HCT116 (cell line): ENCODE measurements at regions not wholly inside any gene's neighbourhood (a gene's known extent, or its start where the extent isn't known, plus 50 kb on each side); places are given as distances from the start of the nearest gene placed in this dataset.

Source experiments
- ATAC-seq: fragments of 200-7000 bp; cut with Tn5 transposase; 2 replicates; pipeline ENCODE4 v1.9.1; 2020; ENCODE audit warnings: mild to moderate bottlenecking, moderate library complexity
- BruUV-seq: library from RNA; stranded (reverse); fragments of 400-500 nt; replicated peaks from 2 replicates; lab custom pipeline; 2021; lab: Mats Ljungman, UMichigan
- CTCF ChIA-PET: fragments of 300-600 bp; sonication (Branson Sonifier 250); formaldehyde crosslinking; loops from one replicate; lab custom pipeline; 2021; ENCODE audit warnings: antibody characterized with exemption; lab: Charles Lee
- POLR2A ChIA-PET: fragments of 300-600, 350-600 bp; sonication (Branson Sonifier 250); formaldehyde crosslinking; loops from one replicate; lab custom pipeline; 2021; ENCODE audit warnings: antibody characterized with exemption; lab: Charles Lee
- RAD21 ChIA-PET, 2 experiments: fragments of 300-600 bp; sonication (Branson Sonifier 250); formaldehyde crosslinking; loops; one replicate each; lab custom pipeline; 2023; ENCODE audit warnings: low total read pairs in 2 of 2; ENCODE audit not compliant: uncharacterized antibody in 2 of 2, unreplicated experiment in 2 of 2, low non-redundant PET in 1 of 2; lab: Charles Lee
- DNase-seq: peaks from one replicate; pipeline ENCODE4 v3.0.0-alpha.2; 2010; ENCODE audit warnings: low read depth, low spot score
- H2AFZ ChIP-seq: fragments of 200-600 bp; shearing (Covaris generic), sonication (generic); 2 replicates; pipeline ENCODE4 v1.6.1; 2017; ENCODE audit warnings: low read depth, mixed run types, mixed read lengths, antibody characterized with exemption, low read length; ENCODE audit not compliant: poor library complexity, severe bottlenecking
- H3K27ac ChIP-seq: 2 replicates; pipeline ENCODE4 v1.5.1; 2012; ENCODE audit warnings: low read depth, low read length
- H3K27me3 ChIP-seq: fragments of 200-600 bp; sonication (generic); 2 replicates; pipeline ENCODE4 v1.6.1; 2016; ENCODE audit warnings: mixed run types, low read length, mixed read lengths; ENCODE audit not compliant: insufficient read depth
- H3K36me3 ChIP-seq, 2 experiments: fragments of 200-500 bp in 1 of 2; fragments of 200-600 bp in 1 of 2; sonication (Bioruptor generic) in 1 of 2; sonication (generic) in 1 of 2; 2 replicates each; pipeline versions ENCODE4 v1.5.1 to v1.6.1; 2014 to 2016; ENCODE audit warnings: low read length in 2 of 2, inconsistent platforms in 1 of 2, mixed read lengths in 1 of 2, mixed run types in 1 of 2; ENCODE audit not compliant: insufficient read depth in 2 of 2, control insufficient read depth in 1 of 2
- H3K4me1 ChIP-seq, 2 experiments: fragments of 200-600 bp in 1 of 2; sonication (generic) in 1 of 2; 2 replicates each; pipeline versions ENCODE4 v1.5.1 to v1.6.1; 2012 to 2017; ENCODE audit warnings: low read length in 2 of 2, inconsistent platforms in 1 of 2, mild to moderate bottlenecking in 1 of 2, mixed read lengths in 1 of 2, mixed run types in 1 of 2, moderate library complexity in 1 of 2; ENCODE audit not compliant: insufficient read depth in 2 of 2, control insufficient read depth in 1 of 2
- H3K4me2 ChIP-seq: fragments of 200-600 bp; sonication (generic); 2 replicates; pipeline ENCODE4 v1.6.1; 2017; ENCODE audit warnings: mixed run types, low read length, mixed read lengths
- H3K4me3 ChIP-seq, 2 experiments: fragments of 200-600 bp in 1 of 2; sonication (generic) in 1 of 2; replicated peaks in 1 of 2; 2 replicates each; pipeline ENCODE4 v1.5.1; 2011 to 2016; ENCODE audit warnings: low read length in 2 of 2, control low read depth in 1 of 2, low read depth in 1 of 2, mild to moderate bottlenecking in 1 of 2, mixed read lengths in 1 of 2, mixed run types in 1 of 2
- H3K79me2 ChIP-seq: fragments of 200-600 bp; sonication (generic); 2 replicates; pipeline ENCODE4 v1.6.1; 2017; ENCODE audit warnings: mild to moderate bottlenecking, mixed run types, low read length, moderate library complexity, mixed read lengths; ENCODE audit not compliant: insufficient read depth
- H3K9ac ChIP-seq: fragments of 200-600 bp; sonication (generic); 2 replicates; pipeline ENCODE4 v1.6.1; 2016; ENCODE audit warnings: low read length, mixed read lengths
- H3K9me2 ChIP-seq: fragments of 200-600 bp; sonication (generic), shearing (Covaris generic); 2 replicates; pipeline ENCODE4 v1.6.1; 2017; ENCODE audit warnings: mixed run types, mild to moderate bottlenecking, moderate library complexity; ENCODE audit not compliant: insufficient read depth
- H3K9me3 ChIP-seq, 2 experiments: fragments of 200-500 bp in 1 of 2; fragments of 200-600 bp in 1 of 2; sonication (Bioruptor generic) in 1 of 2; sonication (generic) in 1 of 2; 2 replicates each; pipeline ENCODE4 v1.6.1; 2014 to 2017; ENCODE audit warnings: low read length in 2 of 2, mixed read lengths in 2 of 2, inconsistent platforms in 1 of 2, low read depth in 1 of 2, mild to moderate bottlenecking in 1 of 2, mixed run types in 1 of 2, moderate library complexity in 1 of 2; ENCODE audit not compliant: control insufficient read depth in 1 of 2, insufficient read depth in 1 of 2
- H4K20me1 ChIP-seq: fragments of 200-600 bp; sonication (generic), shearing (Covaris generic); 2 replicates; pipeline ENCODE4 v1.6.1; 2017; ENCODE audit warnings: mixed run types, mild to moderate bottlenecking, moderate library complexity; ENCODE audit not compliant: insufficient read depth
- CEBPB ChIP-seq: IDR thresholded peaks from 2 replicates; pipeline ENCODE4 v1.6.1; 2012; ENCODE audit warnings: low read depth
- EGR1 ChIP-seq: IDR thresholded peaks from 2 replicates; pipeline ENCODE4 v1.6.1; 2012; ENCODE audit warnings: low read depth
- ELF1 ChIP-seq: IDR thresholded peaks from 2 replicates; pipeline ENCODE4 v1.6.1; 2012; ENCODE audit warnings: low read depth, borderline replicate concordance
- EZH2 ChIP-seq: fragments of 200-600 bp; sonication (generic); IDR thresholded peaks from 2 replicates; pipeline ENCODE4 v1.6.1; 2017; ENCODE audit warnings: antibody characterized with exemption, mixed run types
- EZH2phosphoT487 ChIP-seq: fragments of 200-600 bp; IDR thresholded peaks from 2 replicates; pipeline ENCODE4 v1.6.1; 2018; ENCODE audit warnings: antibody characterized with exemption, borderline replicate concordance
- JUND ChIP-seq: IDR thresholded peaks from 2 replicates; pipeline ENCODE4 v1.6.1; 2012
- POLR2A ChIP-seq: IDR thresholded peaks from 2 replicates; pipeline ENCODE4 v1.7.0; 2011; ENCODE audit warnings: borderline replicate concordance; ENCODE audit not compliant: insufficient read depth, insufficient read length; ENCODE audit errors: extremely low read depth
- RAD21 ChIP-seq: IDR thresholded peaks from 2 replicates; pipeline ENCODE4 v1.6.1; 2012; ENCODE audit warnings: low read depth, mild to moderate bottlenecking
- SIN3A ChIP-seq: IDR thresholded peaks from 2 replicates; pipeline ENCODE4 v1.6.1; 2012; ENCODE audit warnings: low read depth
- SP1 ChIP-seq: IDR thresholded peaks from 2 replicates; pipeline ENCODE4 v1.6.1; 2012; ENCODE audit warnings: low read depth
- SRF ChIP-seq: IDR thresholded peaks from 2 replicates; pipeline ENCODE4 v1.6.1; 2012; ENCODE audit warnings: low read depth
- TCF7L2 ChIP-seq: IDR thresholded peaks from 2 replicates; pipeline ENCODE4 v1.7.0; 2011; ENCODE audit warnings: borderline replicate concordance, inconsistent platforms; ENCODE audit not compliant: insufficient read depth, insufficient read length; ENCODE audit errors: extremely low read depth
- YY1 ChIP-seq: IDR thresholded peaks from 2 replicates; pipeline ENCODE4 v1.6.1; 2011; ENCODE audit warnings: low read length, low read depth, moderate library complexity, mild to moderate bottlenecking; ENCODE audit not compliant: insufficient replicate concordance; ENCODE audit errors: extremely low read depth
- ZFX ChIP-seq: fragments of 450-650 bp; IDR thresholded peaks from 2 replicates; pipeline ENCODE4 v1.6.1; 2017
- ZNF274 ChIP-seq: fragments of 200-500 bp; sonication (Bioruptor generic); IDR thresholded peaks from 2 replicates; pipeline ENCODE4 v1.6.1; 2014; ENCODE audit warnings: mild to moderate bottlenecking, low read depth, low read length, inconsistent platforms
- intact Hi-C: fragments of 100-400 bp; cut with micrococcal nuclease; formaldehyde crosslinking; loops from 2 replicates; pipeline ENCODE4 v1.10.0; 2022
- TF ChIP-seq, protein P1 (sequence below): IDR thresholded peaks from 2 replicates; pipeline ENCODE4 v1.6.1; 2012; ENCODE audit warnings: low read depth
- TF ChIP-seq, protein P2 (sequence below): IDR thresholded peaks from 2 replicates; pipeline ENCODE4 v1.6.1; 2011; ENCODE audit warnings: mild to moderate bottlenecking, low read length, moderate library complexity; ENCODE audit not compliant: insufficient replicate concordance; ENCODE audit errors: extremely low read depth
- TF ChIP-seq, protein P3 (sequence below): IDR thresholded peaks from 2 replicates; pipeline ENCODE4 v1.6.1; 2012
- TF ChIP-seq, protein P4 (sequence below), 3 experiments: fragments of 200-600 bp in 1 of 3; sonication (generic) in 1 of 3; IDR thresholded peaks in 2 of 3; conservative IDR thresholded peaks in 1 of 3; 2 replicates each; pipeline ENCODE4 v1.5.1; 2012 to 2017; ENCODE audit warnings: low read depth in 2 of 3, low read length in 2 of 3, antibody characterized with exemption in 1 of 3, borderline replicate concordance in 1 of 3, control low read depth in 1 of 3, mild to moderate bottlenecking in 1 of 3, mixed read lengths in 1 of 3, mixed run types in 1 of 3, moderate library complexity in 1 of 3; ENCODE audit not compliant: insufficient read depth in 1 of 3

DNA sequence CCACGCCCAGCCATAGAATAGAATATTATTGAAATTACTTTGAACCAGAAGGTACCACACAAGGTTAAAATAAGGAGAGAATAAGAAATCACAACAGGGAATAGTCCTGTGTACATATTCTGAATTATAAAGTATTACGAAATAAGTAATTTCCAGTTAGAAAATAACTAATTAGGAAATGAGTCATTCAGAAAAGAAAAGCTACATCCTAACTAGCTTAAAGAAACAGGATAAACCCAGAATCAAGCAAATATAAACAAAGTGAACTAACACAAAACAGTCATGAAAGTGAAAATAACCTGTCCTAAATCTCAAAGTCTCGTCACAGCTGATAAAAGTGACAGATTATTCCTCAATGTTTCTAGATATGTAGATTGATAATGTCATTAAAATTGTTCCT, 74.8 kb upstream of the NEBL start:
- TF ChIP-seq, protein P1, sequence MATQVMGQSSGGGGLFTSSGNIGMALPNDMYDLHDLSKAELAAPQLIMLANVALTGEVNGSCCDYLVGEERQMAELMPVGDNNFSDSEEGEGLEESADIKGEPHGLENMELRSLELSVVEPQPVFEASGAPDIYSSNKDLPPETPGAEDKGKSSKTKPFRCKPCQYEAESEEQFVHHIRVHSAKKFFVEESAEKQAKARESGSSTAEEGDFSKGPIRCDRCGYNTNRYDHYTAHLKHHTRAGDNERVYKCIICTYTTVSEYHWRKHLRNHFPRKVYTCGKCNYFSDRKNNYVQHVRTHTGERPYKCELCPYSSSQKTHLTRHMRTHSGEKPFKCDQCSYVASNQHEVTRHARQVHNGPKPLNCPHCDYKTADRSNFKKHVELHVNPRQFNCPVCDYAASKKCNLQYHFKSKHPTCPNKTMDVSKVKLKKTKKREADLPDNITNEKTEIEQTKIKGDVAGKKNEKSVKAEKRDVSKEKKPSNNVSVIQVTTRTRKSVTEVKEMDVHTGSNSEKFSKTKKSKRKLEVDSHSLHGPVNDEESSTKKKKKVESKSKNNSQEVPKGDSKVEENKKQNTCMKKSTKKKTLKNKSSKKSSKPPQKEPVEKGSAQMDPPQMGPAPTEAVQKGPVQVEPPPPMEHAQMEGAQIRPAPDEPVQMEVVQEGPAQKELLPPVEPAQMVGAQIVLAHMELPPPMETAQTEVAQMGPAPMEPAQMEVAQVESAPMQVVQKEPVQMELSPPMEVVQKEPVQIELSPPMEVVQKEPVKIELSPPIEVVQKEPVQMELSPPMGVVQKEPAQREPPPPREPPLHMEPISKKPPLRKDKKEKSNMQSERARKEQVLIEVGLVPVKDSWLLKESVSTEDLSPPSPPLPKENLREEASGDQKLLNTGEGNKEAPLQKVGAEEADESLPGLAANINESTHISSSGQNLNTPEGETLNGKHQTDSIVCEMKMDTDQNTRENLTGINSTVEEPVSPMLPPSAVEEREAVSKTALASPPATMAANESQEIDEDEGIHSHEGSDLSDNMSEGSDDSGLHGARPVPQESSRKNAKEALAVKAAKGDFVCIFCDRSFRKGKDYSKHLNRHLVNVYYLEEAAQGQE: no peak
- TF ChIP-seq ZFX (no peak), POLR2A (no peak), EZH2 (no peak), ZNF274 (no peak), RAD21 (no peak), TCF7L2 (no peak), EGR1 (no peak), JUND (no peak), CEBPB (no peak), SP1 (no peak), SIN3A (no peak), ELF1 (no peak), YY1 (no peak), SRF (no peak), EZH2phosphoT487 (no peak)
- TF ChIP-seq, protein P2, sequence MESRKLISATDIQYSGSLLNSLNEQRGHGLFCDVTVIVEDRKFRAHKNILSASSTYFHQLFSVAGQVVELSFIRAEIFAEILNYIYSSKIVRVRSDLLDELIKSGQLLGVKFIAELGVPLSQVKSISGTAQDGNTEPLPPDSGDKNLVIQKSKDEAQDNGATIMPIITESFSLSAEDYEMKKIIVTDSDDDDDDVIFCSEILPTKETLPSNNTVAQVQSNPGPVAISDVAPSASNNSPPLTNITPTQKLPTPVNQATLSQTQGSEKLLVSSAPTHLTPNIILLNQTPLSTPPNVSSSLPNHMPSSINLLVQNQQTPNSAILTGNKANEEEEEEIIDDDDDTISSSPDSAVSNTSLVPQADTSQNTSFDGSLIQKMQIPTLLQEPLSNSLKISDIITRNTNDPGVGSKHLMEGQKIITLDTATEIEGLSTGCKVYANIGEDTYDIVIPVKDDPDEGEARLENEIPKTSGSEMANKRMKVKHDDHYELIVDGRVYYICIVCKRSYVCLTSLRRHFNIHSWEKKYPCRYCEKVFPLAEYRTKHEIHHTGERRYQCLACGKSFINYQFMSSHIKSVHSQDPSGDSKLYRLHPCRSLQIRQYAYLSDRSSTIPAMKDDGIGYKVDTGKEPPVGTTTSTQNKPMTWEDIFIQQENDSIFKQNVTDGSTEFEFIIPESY: no peak
- TF ChIP-seq, protein P3, sequence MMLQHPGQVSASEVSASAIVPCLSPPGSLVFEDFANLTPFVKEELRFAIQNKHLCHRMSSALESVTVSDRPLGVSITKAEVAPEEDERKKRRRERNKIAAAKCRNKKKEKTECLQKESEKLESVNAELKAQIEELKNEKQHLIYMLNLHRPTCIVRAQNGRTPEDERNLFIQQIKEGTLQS: no peak
- TF ChIP-seq, protein P4, sequence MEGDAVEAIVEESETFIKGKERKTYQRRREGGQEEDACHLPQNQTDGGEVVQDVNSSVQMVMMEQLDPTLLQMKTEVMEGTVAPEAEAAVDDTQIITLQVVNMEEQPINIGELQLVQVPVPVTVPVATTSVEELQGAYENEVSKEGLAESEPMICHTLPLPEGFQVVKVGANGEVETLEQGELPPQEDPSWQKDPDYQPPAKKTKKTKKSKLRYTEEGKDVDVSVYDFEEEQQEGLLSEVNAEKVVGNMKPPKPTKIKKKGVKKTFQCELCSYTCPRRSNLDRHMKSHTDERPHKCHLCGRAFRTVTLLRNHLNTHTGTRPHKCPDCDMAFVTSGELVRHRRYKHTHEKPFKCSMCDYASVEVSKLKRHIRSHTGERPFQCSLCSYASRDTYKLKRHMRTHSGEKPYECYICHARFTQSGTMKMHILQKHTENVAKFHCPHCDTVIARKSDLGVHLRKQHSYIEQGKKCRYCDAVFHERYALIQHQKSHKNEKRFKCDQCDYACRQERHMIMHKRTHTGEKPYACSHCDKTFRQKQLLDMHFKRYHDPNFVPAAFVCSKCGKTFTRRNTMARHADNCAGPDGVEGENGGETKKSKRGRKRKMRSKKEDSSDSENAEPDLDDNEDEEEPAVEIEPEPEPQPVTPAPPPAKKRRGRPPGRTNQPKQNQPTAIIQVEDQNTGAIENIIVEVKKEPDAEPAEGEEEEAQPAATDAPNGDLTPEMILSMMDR (IDR thresholded peaks at IDR 0.05 in 2 of 3, conservative IDR thresholded peaks at IDR 0.05 in 1 of 3; ENCODE audit: borderline replicate concordance in 1 of 3, insufficient read depth in 1 of 3, low read depth in 2 of 3, low read length in 2 of 3): no peak
- ChIA-PET CTCF (no interaction called here), POLR2A (no interaction called here), RAD21 (no interaction called here)
- Histone ChIP-seq H3K4me3 (no peak overlapping the region), H3K4me2 (no peak overlapping the region), H3K9me3 (no peaks in the 10 kb centered on the region), H4K20me1 (no peaks in the 10 kb centered on the region), H3K9ac (no peak overlapping the region), H2AFZ (no peak overlapping the region), H3K27me3 (no peaks in the 10 kb centered on the region), H3K4me1 (no peaks in the 10 kb centered on the region), H3K9me2 (no peaks in the 10 kb centered on the region), H3K36me3 (no peaks in the 10 kb centered on the region), H3K79me2 (no peaks in the 10 kb centered on the region), H3K27ac (no peak overlapping the region)
- intact Hi-C loops: no loop called here
- no TSS peak for BruUV-seq
- no peak for ATAC-seq
- no peak for DNase-seq
